K562 (cell line): ENCODE measurements at regions not wholly inside any gene's neighbourhood (a gene's known extent, or its start where the extent isn't known, plus 50 kb on each side); places are given as distances from the start of the nearest gene placed in this dataset.

Experiments used
- ATAC-seq: fragments of 200-7000 bp; cut with Tn5 transposase; 3 replicates; pipeline ENCODE4 v1.9.1; 2020; ENCODE audit warnings: moderate library complexity
- BruUV-seq: library from RNA; stranded (reverse); fragments of 400-500 nt; replicated peaks from 2 replicates; lab custom pipeline; 2021; lab: Mats Ljungman, UMichigan
- CTCF ChIA-PET: fragments of 300-600 bp; formaldehyde crosslinking; extraction: SDS; loops from one replicate; lab custom pipeline; 2021; ENCODE audit warnings: low intra/inter-chr PET ratio; lab: Yijun Ruan, JAX
- POLR2A ChIA-PET: fragments of 300-600, 350-650 bp; sonication (Branson Sonifier 250); formaldehyde crosslinking; extraction: SDS; loops from one replicate; lab custom pipeline; 2021; ENCODE audit warnings: antibody characterized with exemption, inconsistent platforms; lab: Yijun Ruan, JAX
- DNase-seq, 4 experiments: peaks; one replicate each; pipeline versions ENCODE4 v3.0.0 to v3.0.0-alpha.2; 2011 to 2018; ENCODE audit warnings: low spot score in 3 of 4, mixed read lengths in 3 of 4; ENCODE audit errors: extremely low read depth in 1 of 4
- FAIRE-seq: peaks from 2 replicates; lab custom pipeline; 2011; peaks lifted over from hg19 to GRCh38; lab: Jason Lieb, UNC
- H2AFZ ChIP-seq: 2 replicates; pipeline ENCODE4 v1.6.0; 2011; ENCODE audit warnings: low read depth, low read length, control low read depth, inconsistent platforms
- H3K27ac ChIP-seq: fragments of 200-600 bp; 3 replicates; pipeline ENCODE4 v1.8.0; 2011; ENCODE audit warnings: low read depth, mild to moderate bottlenecking, control low read depth, inconsistent platforms, low read length, moderate library complexity, mixed read lengths; ENCODE audit errors: extremely low read depth
- H3K27me3 ChIP-seq, 2 experiments: fragments of 300-600 bp in 1 of 2; 2 replicates in 1 of 2; 3 replicates in 1 of 2; pipeline versions ENCODE4 v1.6.0 to v1.8.0; 2011; ENCODE audit warnings: inconsistent platforms in 2 of 2, low read length in 2 of 2, mild to moderate bottlenecking in 1 of 2, mixed read lengths in 1 of 2, moderate library complexity in 1 of 2; ENCODE audit not compliant: control insufficient read depth in 2 of 2, insufficient read depth in 2 of 2
- H3K36me3 ChIP-seq: fragments of 300-600 bp; 3 replicates; pipeline ENCODE4 v1.8.0; 2011; ENCODE audit warnings: mild to moderate bottlenecking, low read length, inconsistent platforms; ENCODE audit not compliant: control insufficient read depth, insufficient read depth
- H3K4me1 ChIP-seq, 2 experiments: fragments of 200-600 bp in 1 of 2; replicated peaks in 1 of 2; 2 replicates in 1 of 2; 3 replicates in 1 of 2; pipeline versions ENCODE4 v1.5.1 to v1.8.0; 2011; ENCODE audit warnings: inconsistent platforms in 2 of 2, low read length in 2 of 2, mild to moderate bottlenecking in 1 of 2, mixed read lengths in 1 of 2, moderate library complexity in 1 of 2; ENCODE audit not compliant: control insufficient read depth in 2 of 2, insufficient read depth in 2 of 2
- H3K4me2 ChIP-seq: 2 replicates; pipeline ENCODE4 v1.6.1; 2011; ENCODE audit warnings: low read length, control low read depth, inconsistent platforms, mixed read lengths; ENCODE audit not compliant: insufficient read depth
- H3K4me3 ChIP-seq: fragments of 200-600 bp; sonication (generic), shearing (Covaris generic); 2 replicates; pipeline ENCODE4 v1.5.1; 2016; ENCODE audit warnings: control low read depth, inconsistent platforms
- H3K79me2 ChIP-seq: fragments of 200-600 bp; 3 replicates; pipeline ENCODE4 v1.8.0; 2011; ENCODE audit warnings: low read length, inconsistent platforms; ENCODE audit not compliant: control insufficient read depth, insufficient read depth
- H3K9ac ChIP-seq, 2 experiments: 2 replicates each; pipeline versions ENCODE4 v1.6.0 to v1.6.1; 2011; ENCODE audit warnings: low read depth in 2 of 2, low read length in 2 of 2, control low read depth in 1 of 2, inconsistent platforms in 1 of 2, mild to moderate bottlenecking in 1 of 2, mixed read lengths in 1 of 2; ENCODE audit not compliant: insufficient read depth in 1 of 2
- H3K9me1 ChIP-seq: one replicate; pipeline ENCODE4 v1.6.0; 2011; ENCODE audit warnings: inconsistent platforms, mild to moderate bottlenecking, low read length, moderate library complexity; ENCODE audit not compliant: control insufficient read depth, insufficient read depth
- H3K9me3 ChIP-seq: replicated peaks from 2 replicates; pipeline ENCODE4 v1.5.1; 2011; ENCODE audit warnings: low read depth, low read length, inconsistent platforms; ENCODE audit not compliant: control insufficient read depth, insufficient read depth
- H4K20me1 ChIP-seq: replicated peaks from 2 replicates; pipeline ENCODE4 v1.6.1; 2011; ENCODE audit warnings: low read length, inconsistent platforms, mixed read lengths; ENCODE audit not compliant: control insufficient read depth, insufficient read depth
- BRD4 ChIP-seq: fragments of 200-600 bp; sonication (generic); IDR thresholded peaks from 2 replicates; pipeline ENCODE4 v1.6.1; 2017; ENCODE audit warnings: inconsistent platforms
- BRD9 ChIP-seq: fragments of 450-650 bp; IDR thresholded peaks from 2 replicates; pipeline ENCODE4 v1.6.1; 2018; ENCODE audit warnings: low read depth; ENCODE audit not compliant: partially characterized antibody
- CEBPB ChIP-seq: fragments of 450-650 bp; IDR thresholded peaks from 2 replicates; pipeline ENCODE4 v1.6.1; 2016; ENCODE audit warnings: missing genetic modification characterization, missing compliant biosample characterization
- CEBPG ChIP-seq, 3 experiments: fragments of 200-800 bp in 1 of 3; sonication (Bioruptor generic) in 1 of 3; sonication (generic) in 1 of 3; formaldehyde crosslinking in 1 of 3; IDR thresholded peaks in 2 of 3; conservative IDR thresholded peaks in 1 of 3; 2 replicates each; pipeline versions ENCODE4 v1.6.1 to v1.8.0; 2016 to 2022; ENCODE audit warnings: missing compliant biosample characterization in 2 of 3, missing genetic modification characterization in 2 of 3, mild to moderate bottlenecking in 1 of 3, missing genetic modification reagents in 1 of 3
- HDGF ChIP-seq: fragments of 450-650 bp; IDR thresholded peaks from 2 replicates; pipeline ENCODE4 v1.6.1; 2016
- KLF6 ChIP-seq: fragments of 250-450 bp; sonication (Bioruptor Pico); IDR thresholded peaks from 2 replicates; pipeline ENCODE4 v1.4.0; 2020; ENCODE audit warnings: mild to moderate bottlenecking, moderate library complexity, borderline replicate concordance
- PHF8 ChIP-seq: fragments of 200-600 bp; sonication (generic); IDR thresholded peaks from 2 replicates; pipeline ENCODE4 v1.6.1; 2012; ENCODE audit warnings: mixed run types, mild to moderate bottlenecking, inconsistent platforms, low read length, moderate library complexity, borderline replicate concordance
- PHTF2 ChIP-seq: fragments of 250-450 bp; sonication (Bioruptor Pico); IDR thresholded peaks from 2 replicates; pipeline ENCODE4 v1.5.0; 2021; ENCODE audit warnings: mild to moderate bottlenecking
- PURB ChIP-seq: sonication (generic); formaldehyde crosslinking; IDR thresholded peaks from 2 replicates; pipeline ENCODE4 v1.9.0; 2021; ENCODE audit warnings: low read depth, mild to moderate bottlenecking, missing genetic modification reagents
- RBM22 ChIP-seq: fragments of 200-400 bp; formaldehyde crosslinking; IDR thresholded peaks from 2 replicates; pipeline ENCODE4 v1.6.1; 2018; ENCODE audit warnings: low read length, low read depth; ENCODE audit not compliant: poor library complexity, severe bottlenecking
- XRCC4 ChIP-seq: IDR thresholded peaks from one replicate; pipeline ENCODE4 v1.6.1; 2011; ENCODE audit not compliant: insufficient read depth, insufficient read length; ENCODE audit errors: extremely low read depth
- ZNF253 ChIP-seq: fragments of 250-450 bp; sonication (Bioruptor Pico); conservative IDR thresholded peaks from 2 replicates; pipeline ENCODE4 v1.6.1; 2021; ENCODE audit warnings: mild to moderate bottlenecking
- WGBS: fragments of 100-300 bp; shearing (Covaris generic); methylation state at CpG from one replicate; pipeline ENCODE4 v1.1.6; 2016; ENCODE audit warnings: low coverage, mixed read lengths; ENCODE audit not compliant: insufficient coverage; ENCODE audit errors: missing lambda C conversion rate; 5-methylcytosine and 5-hydroxymethylcytosine counted together
- in situ Hi-C: fragments of 300-500 bp; cut with MboI; formaldehyde crosslinking; loops from 4 replicates; pipeline ENCODE4 v1.15.0; 2018; ENCODE audit warnings: inconsistent platforms, mixed read lengths
- intact Hi-C: fragments of 100-400 bp; cut with micrococcal nuclease; formaldehyde crosslinking; loops from 2 replicates; pipeline ENCODE4 v1.14.2; 2022
- TF ChIP-seq, protein P1 (sequence below): fragments of 450-650 bp; IDR thresholded peaks from 2 replicates; pipeline ENCODE4 v1.6.1; 2016; ENCODE audit warnings: missing biosample characterization, missing genetic modification characterization
- TF ChIP-seq, protein P2 (sequence below): fragments of 250-450 bp; sonication (Bioruptor Pico); IDR thresholded peaks from 2 replicates; pipeline ENCODE4 v1.4.0; 2020; ENCODE audit warnings: mild to moderate bottlenecking

DNA sequence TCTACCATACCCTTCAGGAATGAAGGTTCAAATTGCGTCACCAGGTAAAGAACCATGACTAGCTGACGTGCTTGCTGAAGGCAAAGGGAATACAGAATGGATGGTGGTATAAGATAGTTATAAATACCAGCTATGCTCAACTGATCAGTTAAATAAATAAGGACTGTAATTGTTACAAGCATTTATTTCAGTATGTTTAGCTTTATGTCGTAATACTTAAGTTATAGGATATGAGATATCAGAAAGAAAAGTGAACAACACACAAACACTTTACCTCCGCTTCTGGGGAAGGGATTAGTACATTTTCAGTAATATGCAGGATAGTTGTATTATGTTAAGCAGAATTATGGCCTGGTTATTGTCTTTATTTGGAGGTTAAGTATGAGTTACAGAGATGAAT, 416.1 kb downstream of the BTG1 start:
- BruUV-seq = no TSS peak
- ATAC-seq (no peak), FAIRE-seq (no peak), DNase-seq (no peak)
- Histone ChIP-seq H3K36me3 (peaks cover 41% of the 10 kb centered on the region; the same call in 2 of the 3 replicates), H3K27me3 (no peaks in the 10 kb centered on the region), H3K4me2 (no peak overlapping the region), H3K9me3 (no peaks in the 10 kb centered on the region), H3K4me1 (no peaks in the 10 kb centered on the region), H3K9me1 (no peaks in the 10 kb centered on the region), H3K4me3 (no peak overlapping the region), H3K79me2 (peaks cover 5% of the 10 kb centered on the region; the same call in 1 of the 3 replicates), H3K9ac (no peak overlapping the region), H2AFZ (no peak overlapping the region), H3K27ac (no peak overlapping the region), H4K20me1 (no peaks in the 10 kb centered on the region)
- in situ Hi-C loops (no loop called here), intact Hi-C loops (no loop called here)
- CTCF ChIA-PET = no interaction called here
- no peak for TF ChIP-seq BRD9
- peak; percentile 87 for TF ChIP-seq CEBPB (tag)
- TF ChIP-seq BRD4 = no peak
- no peak for TF ChIP-seq HDGF
- no peak for TF ChIP-seq CEBPG (CRISPR knock-in tag; IDR thresholded peaks at IDR 0.05)
- TF ChIP-seq CEBPG (tag; conservative IDR thresholded peaks at IDR 0.05 in 1 of 2, IDR thresholded peaks at IDR 0.05 in 1 of 2) = peak; percentile 11 to 59; a peak in 2 of 4 replicates
- WGBS = 91% methylated on average over 4 of the region's 4 CpGs
- POLR2A ChIA-PET = no interaction called here

DNA sequence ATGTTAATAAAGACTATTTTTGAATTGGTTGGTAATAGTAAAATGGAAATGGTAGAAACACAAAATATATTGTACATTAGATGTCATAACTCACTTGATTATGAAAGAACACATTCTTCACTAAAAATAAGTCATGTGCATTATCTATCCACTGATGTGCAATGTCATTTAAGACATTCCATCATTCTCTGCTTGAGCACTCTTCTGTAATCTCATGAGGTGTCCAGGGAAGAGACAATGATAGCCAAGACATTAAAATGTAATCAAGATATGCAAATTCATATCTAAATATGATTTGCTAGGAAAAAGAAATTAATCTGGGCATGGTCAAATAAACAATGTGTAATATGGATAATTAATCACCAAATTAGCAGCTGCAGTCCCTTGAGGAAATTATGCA, 422.5 kb downstream of the BTG1 start:
- no peak for DNase-seq
- Histone ChIP-seq H2AFZ (no peak overlapping the region), H3K9me3 (no peaks in the 10 kb centered on the region), H3K36me3 (peaks cover 48% of the 10 kb centered on the region; the same call in 2 of the 3 replicates), H3K9ac (no peak overlapping the region), H3K27ac (no peak overlapping the region), H4K20me1 (no peaks in the 10 kb centered on the region), H3K4me1 (no peaks in the 10 kb centered on the region), H3K27me3 (no peaks in the 10 kb centered on the region), H3K4me2 (no peak overlapping the region), H3K9me1 (no peaks in the 10 kb centered on the region), H3K4me3 (no peak overlapping the region), H3K79me2 (peaks cover 10% of the 10 kb centered on the region; the same call in 2 of the 3 replicates)
- intact Hi-C loops (no loop called here), in situ Hi-C loops (no loop called here)
- BruUV-seq = no TSS peak
- ChIA-PET POLR2A (no interaction called here), CTCF (no interaction called here)
- no peak for ATAC-seq
- no peak for FAIRE-seq
- no peak for TF ChIP-seq PHTF2 (CRISPR knock-in tag)
- no peak for TF ChIP-seq KLF6 (CRISPR knock-in tag)
- no peak for TF ChIP-seq ZNF253 (CRISPR knock-in tag)
- no peak for TF ChIP-seq PHF8
- TF ChIP-seq, protein P1, sequence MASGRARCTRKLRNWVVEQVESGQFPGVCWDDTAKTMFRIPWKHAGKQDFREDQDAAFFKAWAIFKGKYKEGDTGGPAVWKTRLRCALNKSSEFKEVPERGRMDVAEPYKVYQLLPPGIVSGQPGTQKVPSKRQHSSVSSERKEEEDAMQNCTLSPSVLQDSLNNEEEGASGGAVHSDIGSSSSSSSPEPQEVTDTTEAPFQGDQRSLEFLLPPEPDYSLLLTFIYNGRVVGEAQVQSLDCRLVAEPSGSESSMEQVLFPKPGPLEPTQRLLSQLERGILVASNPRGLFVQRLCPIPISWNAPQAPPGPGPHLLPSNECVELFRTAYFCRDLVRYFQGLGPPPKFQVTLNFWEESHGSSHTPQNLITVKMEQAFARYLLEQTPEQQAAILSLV = no peak
- TF ChIP-seq RBM22 = no peak
- no peak for TF ChIP-seq PURB
- TF ChIP-seq, protein P2, sequence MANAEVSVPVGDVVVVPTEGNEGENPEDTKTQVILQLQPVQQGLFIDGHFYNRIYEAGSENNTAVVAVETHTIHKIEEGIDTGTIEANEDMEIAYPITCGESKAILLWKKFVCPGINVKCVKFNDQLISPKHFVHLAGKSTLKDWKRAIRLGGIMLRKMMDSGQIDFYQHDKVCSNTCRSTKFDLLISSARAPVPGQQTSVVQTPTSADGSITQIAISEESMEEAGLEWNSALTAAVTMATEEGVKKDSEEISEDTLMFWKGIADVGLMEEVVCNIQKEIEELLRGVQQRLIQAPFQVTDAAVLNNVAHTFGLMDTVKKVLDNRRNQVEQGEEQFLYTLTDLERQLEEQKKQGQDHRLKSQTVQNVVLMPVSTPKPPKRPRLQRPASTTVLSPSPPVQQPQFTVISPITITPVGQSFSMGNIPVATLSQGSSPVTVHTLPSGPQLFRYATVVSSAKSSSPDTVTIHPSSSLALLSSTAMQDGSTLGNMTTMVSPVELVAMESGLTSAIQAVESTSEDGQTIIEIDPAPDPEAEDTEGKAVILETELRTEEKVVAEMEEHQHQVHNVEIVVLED (CRISPR knock-in tag) = no peak
- TF ChIP-seq XRCC4 = no peak
